Liver (tissue), 8 donors: ENCODE measurements at regions not wholly inside any gene's neighbourhood (a gene's known extent, or its start where the extent isn't known, plus 50 kb on each side); places are given as distances from the start of the nearest gene placed in this dataset.
"Not testable (repeated sequence)": the region's sequence is repeated elsewhere in the genome, so short reads cannot be mapped to it uniquely, and the experiment has no call there.

ENCODE experiments used
- DNase-seq: peaks from one replicate; pipeline ENCODE4 v3.0.0-alpha.2; 2017; ENCODE audit warnings: low spot score
- H3K27ac ChIP-seq, 2 donors: one replicate each; pipeline ENCODE4 v1.7.0; 2013; ENCODE audit warnings: inconsistent platforms in 2 of 2, low read length in 2 of 2, control low read depth in 1 of 2, low read depth in 1 of 2, mild to moderate bottlenecking in 1 of 2
- H3K27me3 ChIP-seq, 4 donors: one replicate each; pipeline versions ENCODE4 v1.6.1 to v1.7.0; 2013; ENCODE audit warnings: low read length in 3 of 4, inconsistent platforms in 1 of 4, mild to moderate bottlenecking in 1 of 4, moderate library complexity in 1 of 4; ENCODE audit not compliant: control insufficient read depth in 4 of 4, insufficient read depth in 4 of 4
- H3K36me3 ChIP-seq, 4 donors: one replicate each; pipeline versions ENCODE4 v1.6.1 to v1.7.0; 2013; ENCODE audit warnings: low read length in 3 of 4, mild to moderate bottlenecking in 3 of 4, low read depth in 1 of 4, moderate library complexity in 1 of 4; ENCODE audit not compliant: control insufficient read depth in 4 of 4, insufficient read depth in 3 of 4
- H3K4me1 ChIP-seq, 4 donors: one replicate each; pipeline versions ENCODE4 v1.6.1 to v1.7.0; 2013; ENCODE audit warnings: low read length in 3 of 4, mild to moderate bottlenecking in 3 of 4, moderate library complexity in 1 of 4; ENCODE audit not compliant: control insufficient read depth in 4 of 4, insufficient read depth in 4 of 4
- H3K4me3 ChIP-seq, 3 donors: one replicate each; pipeline versions ENCODE4 v1.6.1 to v1.7.0; 2013; ENCODE audit warnings: low read length in 3 of 3, control low read depth in 1 of 3, low read depth in 1 of 3, mild to moderate bottlenecking in 1 of 3
- H3K9ac ChIP-seq, 2 donors: one replicate each; pipeline ENCODE4 v1.7.0; 2013; ENCODE audit warnings: low read length in 2 of 2, mild to moderate bottlenecking in 2 of 2, moderate library complexity in 2 of 2, control low read depth in 1 of 2, low read depth in 1 of 2
- H3K9me3 ChIP-seq, 4 donors: one replicate each; pipeline versions ENCODE4 v1.6.1 to v1.7.0; 2013; ENCODE audit warnings: low read length in 3 of 4; ENCODE audit not compliant: control insufficient read depth in 4 of 4
- EGR1 ChIP-seq, 2 donors: IDR thresholded peaks; 2 replicates each; pipeline ENCODE4 v1.6.1; 2016 to 2018; ENCODE audit warnings: antibody characterized with exemption in 2 of 2, low read depth in 2 of 2
- FOXA1 ChIP-seq: IDR thresholded peaks from 2 replicates; pipeline ENCODE4 v1.6.1; 2016; ENCODE audit warnings: antibody characterized with exemption
- HNF4A ChIP-seq, 2 donors: conservative IDR thresholded peaks; 2 replicates each; pipeline ENCODE4 v1.6.1; 2016; ENCODE audit warnings: antibody characterized with exemption in 2 of 2, mild to moderate bottlenecking in 2 of 2
- HNF4G ChIP-seq: IDR thresholded peaks from 2 replicates; pipeline ENCODE4 v1.6.1; 2016; ENCODE audit warnings: antibody characterized with exemption
- JUND ChIP-seq, 2 donors: IDR thresholded peaks; 2 replicates each; pipeline ENCODE4 v1.6.1; 2016; ENCODE audit warnings: antibody characterized with exemption in 2 of 2
- NR2F2 ChIP-seq: IDR thresholded peaks from 2 replicates; pipeline ENCODE4 v1.6.1; 2016; ENCODE audit warnings: antibody characterized with exemption
- RAD21 ChIP-seq, 2 donors: IDR thresholded peaks; 2 replicates each; pipeline ENCODE4 v1.6.1; 2016; ENCODE audit warnings: antibody characterized with exemption in 2 of 2, mild to moderate bottlenecking in 2 of 2
- RXRA ChIP-seq, 2 donors: IDR thresholded peaks; 2 replicates each; pipeline ENCODE4 v1.6.1; 2017 to 2018; ENCODE audit warnings: antibody characterized with exemption in 2 of 2, mild to moderate bottlenecking in 1 of 2
- SP1 ChIP-seq: IDR thresholded peaks from 2 replicates; pipeline ENCODE4 v1.6.1; 2018; ENCODE audit warnings: antibody characterized with exemption, mild to moderate bottlenecking
- TAF1 ChIP-seq: conservative IDR thresholded peaks from 2 replicates; pipeline ENCODE4 v1.6.1; 2016; ENCODE audit warnings: antibody characterized with exemption, mild to moderate bottlenecking
- YY1 ChIP-seq: IDR thresholded peaks from 2 replicates; pipeline ENCODE4 v1.6.1; 2016; ENCODE audit warnings: antibody characterized with exemption, mild to moderate bottlenecking
- WGBS: extraction: QIAGEN DNeasy Blood & Tissue Kit; methylation state at CpG from one replicate; pipeline ENCODE4 v1.1.7; 2013; 5-methylcytosine and 5-hydroxymethylcytosine counted together
- TF ChIP-seq, protein P1 (sequence below): IDR thresholded peaks from 2 replicates; pipeline ENCODE4 v1.6.1; 2016; ENCODE audit warnings: antibody characterized with exemption
- TF ChIP-seq, protein P2 (sequence below): IDR thresholded peaks from 2 replicates; pipeline ENCODE4 v1.6.1; 2016; ENCODE audit warnings: antibody characterized with exemption
- TF ChIP-seq, protein P3 (sequence below): IDR thresholded peaks from 2 replicates; pipeline ENCODE4 v1.6.1; 2016; ENCODE audit warnings: antibody characterized with exemption, mild to moderate bottlenecking
- TF ChIP-seq, protein P4 (sequence below): IDR thresholded peaks from 2 replicates; pipeline ENCODE4 v1.6.1; 2016; ENCODE audit warnings: antibody characterized with exemption
- TF ChIP-seq, protein P5 (sequence below): fragments of 150-350 bp; IDR thresholded peaks from 2 replicates; pipeline ENCODE4 v1.5.1; 2017; ENCODE audit warnings: improper control_type of control experiment, low read depth, low read length; ENCODE audit not compliant: missing input control
- donor health status: healthy.
- donor health status: healthy.
- donor health status: healthy.
- donor health status: healthy.
- donor health status: healthy.

DNA sequence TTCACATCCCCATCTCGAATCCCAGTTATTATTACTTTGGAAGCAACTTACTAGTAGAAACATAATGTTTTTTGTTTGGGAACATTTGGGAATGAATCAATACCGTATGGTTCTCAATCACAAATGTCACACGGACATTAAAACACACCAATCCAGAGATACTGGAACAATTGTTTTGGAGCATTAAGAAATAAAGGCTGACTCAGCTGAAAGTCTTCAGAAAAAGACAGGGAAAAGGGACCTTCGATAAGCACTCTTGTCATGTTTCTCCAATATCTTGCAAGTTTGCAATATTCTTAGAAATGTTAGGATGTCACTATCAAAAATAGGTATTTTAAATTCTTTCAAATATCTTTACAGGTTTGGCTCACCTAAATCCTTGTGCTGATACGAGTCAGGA is 362.4 kb downstream of the CETN3 start:
- H3K36me3 ChIP-seq, result no peaks in the 10 kb centered on the region
- H3K4me1 ChIP-seq, result no peaks in the 10 kb centered on the region
- no peak overlapping the region for H3K27ac ChIP-seq
- H3K9me3 ChIP-seq, result no peaks in the 10 kb centered on the region
- TF ChIP-seq, protein P1, sequence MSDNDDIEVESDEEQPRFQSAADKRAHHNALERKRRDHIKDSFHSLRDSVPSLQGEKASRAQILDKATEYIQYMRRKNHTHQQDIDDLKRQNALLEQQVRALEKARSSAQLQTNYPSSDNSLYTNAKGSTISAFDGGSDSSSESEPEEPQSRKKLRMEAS, result no peak
- TF ChIP-seq RAD21 (IDR thresholded peaks at IDR 0.05), result no peak
- no peak for TF ChIP-seq TAF1
- TF ChIP-seq, protein P2, sequence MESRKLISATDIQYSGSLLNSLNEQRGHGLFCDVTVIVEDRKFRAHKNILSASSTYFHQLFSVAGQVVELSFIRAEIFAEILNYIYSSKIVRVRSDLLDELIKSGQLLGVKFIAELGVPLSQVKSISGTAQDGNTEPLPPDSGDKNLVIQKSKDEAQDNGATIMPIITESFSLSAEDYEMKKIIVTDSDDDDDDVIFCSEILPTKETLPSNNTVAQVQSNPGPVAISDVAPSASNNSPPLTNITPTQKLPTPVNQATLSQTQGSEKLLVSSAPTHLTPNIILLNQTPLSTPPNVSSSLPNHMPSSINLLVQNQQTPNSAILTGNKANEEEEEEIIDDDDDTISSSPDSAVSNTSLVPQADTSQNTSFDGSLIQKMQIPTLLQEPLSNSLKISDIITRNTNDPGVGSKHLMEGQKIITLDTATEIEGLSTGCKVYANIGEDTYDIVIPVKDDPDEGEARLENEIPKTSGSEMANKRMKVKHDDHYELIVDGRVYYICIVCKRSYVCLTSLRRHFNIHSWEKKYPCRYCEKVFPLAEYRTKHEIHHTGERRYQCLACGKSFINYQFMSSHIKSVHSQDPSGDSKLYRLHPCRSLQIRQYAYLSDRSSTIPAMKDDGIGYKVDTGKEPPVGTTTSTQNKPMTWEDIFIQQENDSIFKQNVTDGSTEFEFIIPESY, result no peak
- no peak for TF ChIP-seq EGR1 (IDR thresholded peaks at IDR 0.05; ENCODE audit: low read depth in 2 of 2)
- no peak for TF ChIP-seq JUND (IDR thresholded peaks at IDR 0.05)
- TF ChIP-seq NR2F2, result no peak
- no peak for TF ChIP-seq RXRA (IDR thresholded peaks at IDR 0.05)
- TF ChIP-seq YY1, result no peak
- no peak for TF ChIP-seq SP1
- no peak for DNase-seq
- 68% methylated on average over 5 of the region's 5 CpGs for WGBS
- no peak overlapping the region for H3K9ac ChIP-seq
- H3K4me3 ChIP-seq, result no peak overlapping the region
- H3K27me3 ChIP-seq, result no peaks in the 10 kb centered on the region

DNA sequence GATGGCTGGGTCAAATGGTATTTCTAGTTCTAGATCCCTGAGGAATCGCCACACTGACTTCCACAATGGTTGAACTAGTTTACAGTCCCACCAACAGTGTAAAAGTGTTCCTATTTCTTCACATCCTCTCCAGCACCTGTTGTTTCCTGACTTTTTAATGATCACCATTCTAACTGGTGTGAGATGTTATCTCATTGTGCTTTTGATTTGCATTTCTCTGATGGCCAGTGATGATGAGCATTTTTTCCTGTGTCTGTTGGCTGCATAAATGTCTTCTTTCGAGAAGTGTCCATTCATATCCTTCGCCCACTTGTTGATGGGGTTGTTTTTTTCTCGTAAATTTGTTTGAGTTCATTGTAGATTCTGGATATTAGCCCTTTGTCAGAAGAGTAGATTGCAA is 369.5 kb downstream of the CETN3 start:
- not testable (repeated sequence) for H3K9me3 ChIP-seq, H3K4me1 ChIP-seq, DNase-seq, H3K27me3 ChIP-seq, H3K27ac ChIP-seq, H3K4me3 ChIP-seq, H3K9ac ChIP-seq, H3K36me3 ChIP-seq
- WGBS, result 67% methylated on average over 4 of the region's 4 CpGs

DNA sequence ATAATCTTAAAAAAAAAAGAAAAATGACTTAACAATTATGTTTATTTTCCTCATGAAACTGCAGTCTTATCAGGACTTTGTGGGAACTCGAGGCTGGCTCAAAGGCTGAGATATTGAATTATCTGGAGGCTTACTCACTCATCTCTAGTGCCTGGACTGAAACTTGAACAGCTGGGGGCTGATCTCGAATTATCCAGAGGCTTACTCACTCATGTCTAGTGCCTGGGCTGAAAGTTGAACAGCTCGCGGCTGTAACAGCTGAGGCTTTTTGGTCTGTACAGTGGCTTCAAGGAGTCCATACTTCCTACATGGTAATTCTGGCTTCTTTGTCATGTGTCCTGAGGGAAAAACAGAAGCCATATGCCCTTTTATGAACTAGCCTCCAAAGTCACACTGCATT is 371.9 kb downstream of the CETN3 start:
- Histone ChIP-seq H3K9ac (no peak overlapping the region), H3K4me1 (no peaks in the 10 kb centered on the region), H3K27ac (no peak overlapping the region), H3K27me3 (no peaks in the 10 kb centered on the region), H3K9me3 (no peaks in the 10 kb centered on the region), H3K4me3 (no peak overlapping the region), H3K36me3 (no peaks in the 10 kb centered on the region)
- 61% methylated on average over 4 of the region's 4 CpGs for WGBS
- TF ChIP-seq, protein P1, result no peak
- TF ChIP-seq, protein P3, sequence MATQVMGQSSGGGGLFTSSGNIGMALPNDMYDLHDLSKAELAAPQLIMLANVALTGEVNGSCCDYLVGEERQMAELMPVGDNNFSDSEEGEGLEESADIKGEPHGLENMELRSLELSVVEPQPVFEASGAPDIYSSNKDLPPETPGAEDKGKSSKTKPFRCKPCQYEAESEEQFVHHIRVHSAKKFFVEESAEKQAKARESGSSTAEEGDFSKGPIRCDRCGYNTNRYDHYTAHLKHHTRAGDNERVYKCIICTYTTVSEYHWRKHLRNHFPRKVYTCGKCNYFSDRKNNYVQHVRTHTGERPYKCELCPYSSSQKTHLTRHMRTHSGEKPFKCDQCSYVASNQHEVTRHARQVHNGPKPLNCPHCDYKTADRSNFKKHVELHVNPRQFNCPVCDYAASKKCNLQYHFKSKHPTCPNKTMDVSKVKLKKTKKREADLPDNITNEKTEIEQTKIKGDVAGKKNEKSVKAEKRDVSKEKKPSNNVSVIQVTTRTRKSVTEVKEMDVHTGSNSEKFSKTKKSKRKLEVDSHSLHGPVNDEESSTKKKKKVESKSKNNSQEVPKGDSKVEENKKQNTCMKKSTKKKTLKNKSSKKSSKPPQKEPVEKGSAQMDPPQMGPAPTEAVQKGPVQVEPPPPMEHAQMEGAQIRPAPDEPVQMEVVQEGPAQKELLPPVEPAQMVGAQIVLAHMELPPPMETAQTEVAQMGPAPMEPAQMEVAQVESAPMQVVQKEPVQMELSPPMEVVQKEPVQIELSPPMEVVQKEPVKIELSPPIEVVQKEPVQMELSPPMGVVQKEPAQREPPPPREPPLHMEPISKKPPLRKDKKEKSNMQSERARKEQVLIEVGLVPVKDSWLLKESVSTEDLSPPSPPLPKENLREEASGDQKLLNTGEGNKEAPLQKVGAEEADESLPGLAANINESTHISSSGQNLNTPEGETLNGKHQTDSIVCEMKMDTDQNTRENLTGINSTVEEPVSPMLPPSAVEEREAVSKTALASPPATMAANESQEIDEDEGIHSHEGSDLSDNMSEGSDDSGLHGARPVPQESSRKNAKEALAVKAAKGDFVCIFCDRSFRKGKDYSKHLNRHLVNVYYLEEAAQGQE, result no peak
- TF ChIP-seq FOXA1 (no peak), HNF4A (conservative IDR thresholded peaks at IDR 0.05) (no peak), EGR1 (IDR thresholded peaks at IDR 0.05; ENCODE audit: low read depth in 2 of 2) (no peak), SP1 (no peak), NR2F2 (no peak), TAF1 (no peak), YY1 (no peak), HNF4G (no peak)
- TF ChIP-seq, protein P4, sequence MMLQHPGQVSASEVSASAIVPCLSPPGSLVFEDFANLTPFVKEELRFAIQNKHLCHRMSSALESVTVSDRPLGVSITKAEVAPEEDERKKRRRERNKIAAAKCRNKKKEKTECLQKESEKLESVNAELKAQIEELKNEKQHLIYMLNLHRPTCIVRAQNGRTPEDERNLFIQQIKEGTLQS, result no peak
- TF ChIP-seq, protein P5, sequence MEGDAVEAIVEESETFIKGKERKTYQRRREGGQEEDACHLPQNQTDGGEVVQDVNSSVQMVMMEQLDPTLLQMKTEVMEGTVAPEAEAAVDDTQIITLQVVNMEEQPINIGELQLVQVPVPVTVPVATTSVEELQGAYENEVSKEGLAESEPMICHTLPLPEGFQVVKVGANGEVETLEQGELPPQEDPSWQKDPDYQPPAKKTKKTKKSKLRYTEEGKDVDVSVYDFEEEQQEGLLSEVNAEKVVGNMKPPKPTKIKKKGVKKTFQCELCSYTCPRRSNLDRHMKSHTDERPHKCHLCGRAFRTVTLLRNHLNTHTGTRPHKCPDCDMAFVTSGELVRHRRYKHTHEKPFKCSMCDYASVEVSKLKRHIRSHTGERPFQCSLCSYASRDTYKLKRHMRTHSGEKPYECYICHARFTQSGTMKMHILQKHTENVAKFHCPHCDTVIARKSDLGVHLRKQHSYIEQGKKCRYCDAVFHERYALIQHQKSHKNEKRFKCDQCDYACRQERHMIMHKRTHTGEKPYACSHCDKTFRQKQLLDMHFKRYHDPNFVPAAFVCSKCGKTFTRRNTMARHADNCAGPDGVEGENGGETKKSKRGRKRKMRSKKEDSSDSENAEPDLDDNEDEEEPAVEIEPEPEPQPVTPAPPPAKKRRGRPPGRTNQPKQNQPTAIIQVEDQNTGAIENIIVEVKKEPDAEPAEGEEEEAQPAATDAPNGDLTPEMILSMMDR, result no peak
- DNase-seq, result no peak
